NCI-H526 treated with DMSO at 0.1 percent for 48 hours (cell line): ENCODE measurements at regions not wholly inside any gene's neighbourhood (a gene's known extent, or its start where the extent isn't known, plus 50 kb on each side); places are given as distances from the start of the nearest gene placed in this dataset.

Source experiments
- DNase-seq: peaks from one replicate; lab custom pipeline; 2025; lab: John Stamatoyannopoulos, UW

- no peak for DNase-seq
These were observed 446.3 kb downstream of the SOX6 start for GRCh38 chr11:15909937-15910598.

- no peak for DNase-seq
These were observed 445.6 kb downstream of the SOX6 start for GRCh38 chr11:15910761-15911160.

- no peak for DNase-seq
These were observed 444.8 kb downstream of the SOX6 start for GRCh38 chr11:15911377-15912044.

DNA sequence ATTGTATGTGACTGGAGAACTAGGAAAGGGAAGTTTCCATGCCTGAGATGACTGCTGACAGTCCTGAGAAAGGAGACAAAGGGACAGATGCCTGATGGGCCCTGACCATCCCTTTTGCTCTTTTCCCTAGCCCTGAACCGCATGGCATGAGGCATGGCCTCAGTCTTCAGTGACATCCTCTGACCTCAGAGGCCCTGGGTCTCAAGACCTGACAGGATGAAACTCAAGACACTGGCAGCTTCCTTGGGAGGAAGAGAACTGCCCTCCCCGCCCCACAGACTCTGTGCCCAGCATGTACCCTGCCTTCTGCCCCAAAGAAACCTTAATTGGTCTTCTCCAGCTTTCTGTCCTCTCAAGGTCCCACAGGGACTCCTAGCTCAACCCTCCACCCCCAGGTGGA is 444.1 kb downstream of the SOX6 start:
- DNase-seq, result no peak

DNA sequence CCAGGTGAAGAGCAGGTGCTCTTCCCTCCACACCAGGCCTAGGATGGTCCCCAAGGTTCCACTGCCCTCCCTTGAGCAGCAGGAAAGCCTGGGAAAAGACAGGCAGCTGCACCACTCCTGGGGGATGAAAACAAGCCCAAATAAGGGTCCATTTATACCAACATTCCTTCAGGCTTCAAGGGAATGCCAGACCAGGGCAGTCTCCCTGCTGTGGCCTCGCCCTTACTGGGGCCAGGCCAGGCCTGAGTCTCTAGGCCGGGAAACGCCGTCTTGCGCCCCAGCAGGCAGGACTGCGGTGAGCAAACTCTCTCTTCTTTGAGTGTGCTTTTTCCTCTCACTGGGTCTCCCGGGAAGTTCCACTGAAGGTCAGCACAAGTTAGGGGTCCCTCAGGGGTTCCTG is 443.5 kb downstream of the SOX6 start:
- no peak for DNase-seq

DNA sequence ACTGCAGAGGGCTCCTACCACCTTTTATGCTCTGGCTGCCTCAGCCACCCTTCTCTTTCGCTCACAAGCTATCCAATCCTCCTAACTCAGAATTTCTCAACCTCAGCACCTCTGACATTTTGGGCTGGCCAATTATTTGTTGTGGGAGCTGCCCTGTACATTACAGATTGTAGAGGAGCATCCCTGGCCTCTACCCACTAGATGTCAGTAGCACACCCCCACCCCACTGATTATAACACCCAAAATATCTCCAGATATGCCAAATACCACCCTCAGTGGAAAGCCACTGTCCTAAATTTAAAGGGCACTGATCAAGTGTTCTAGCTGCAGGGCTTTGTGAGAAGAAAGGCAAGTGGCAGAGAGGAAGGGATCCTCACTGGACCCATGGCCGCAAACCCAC is 443.1 kb downstream of the SOX6 start:
- no peak for DNase-seq
